Stimulated activated CD4-positive, alpha-beta T cell treated with anti-CD3 and anti-CD28 coated beads, TNF-alpha, amount 100 ng/mL, for 24 hours (primary cell): ENCODE measurements at regions not wholly inside any gene's neighbourhood (a gene's known extent, or its start where the extent isn't known, plus 50 kb on each side); places are given as distances from the start of the nearest gene placed in this dataset.
"Not testable (repeated sequence)": the region's sequence is repeated elsewhere in the genome, so short reads cannot be mapped to it uniquely, and the experiment has no call there.

Source experiments
- DNase-seq, 3 experiments: peaks; one replicate each; pipeline ENCODE4 v3.0.0-alpha.2; 2020; ENCODE audit warnings: low read depth in 3 of 3

DNA sequence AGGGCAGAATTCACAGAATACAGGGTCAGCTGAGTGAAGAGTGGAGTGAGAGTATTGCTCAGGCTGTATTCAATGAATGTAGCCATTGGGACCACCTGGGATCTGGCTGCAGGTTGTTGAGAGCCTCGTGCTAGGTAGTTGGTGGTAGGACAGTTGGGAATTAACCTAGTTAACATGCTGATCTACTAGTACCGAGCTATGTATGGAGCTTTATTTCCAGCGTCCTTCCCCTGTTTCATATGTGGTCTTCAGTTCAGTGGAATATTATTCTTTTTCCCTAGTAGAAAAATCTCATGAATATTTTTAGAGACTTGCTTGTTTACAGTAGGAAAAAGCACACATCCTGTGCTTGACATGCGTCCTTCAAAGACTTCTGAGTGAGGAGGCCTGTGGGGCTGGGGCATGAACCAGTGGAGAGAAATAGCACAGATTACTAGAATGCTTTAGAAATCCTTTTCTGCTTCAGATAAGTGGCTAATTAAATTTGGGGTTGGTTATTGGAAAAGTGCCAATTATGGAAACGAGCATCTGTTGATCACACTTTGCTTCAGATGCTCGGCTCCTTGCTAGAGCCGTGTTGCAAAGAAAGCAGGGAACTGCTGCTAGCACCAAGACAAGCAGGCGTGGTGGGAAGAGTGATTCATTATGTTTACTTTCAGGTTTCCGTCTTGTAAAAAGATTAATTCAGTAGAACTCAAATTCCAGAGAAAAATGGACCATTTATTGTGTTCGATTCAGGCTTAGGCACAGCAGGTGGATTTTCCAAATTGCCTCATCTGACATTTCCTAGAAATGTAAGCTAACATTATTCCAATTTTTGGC is 53.6 kb downstream of the ARF6 start:
- no peak for DNase-seq

DNA sequence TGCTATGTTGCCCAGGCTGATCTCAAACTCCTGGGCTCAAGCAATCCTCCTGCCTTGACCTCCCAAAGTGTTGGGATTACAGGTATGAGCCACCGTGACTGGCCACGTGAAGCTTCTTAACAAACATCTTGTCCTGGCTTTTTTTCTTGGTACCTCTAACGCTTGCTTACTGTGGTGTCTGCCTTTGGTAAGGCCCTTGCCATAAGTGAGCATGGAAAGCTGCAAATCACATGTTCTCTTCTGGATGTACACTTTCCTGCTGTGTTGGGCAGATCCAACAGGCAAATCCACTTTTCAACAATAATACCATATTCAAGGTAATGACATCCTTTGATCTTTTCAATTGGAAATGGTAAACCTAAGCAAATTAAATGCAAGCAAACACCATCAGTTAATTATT is 54.6 kb downstream of the ARF6 start:
- DNase-seq, result no peak

DNA sequence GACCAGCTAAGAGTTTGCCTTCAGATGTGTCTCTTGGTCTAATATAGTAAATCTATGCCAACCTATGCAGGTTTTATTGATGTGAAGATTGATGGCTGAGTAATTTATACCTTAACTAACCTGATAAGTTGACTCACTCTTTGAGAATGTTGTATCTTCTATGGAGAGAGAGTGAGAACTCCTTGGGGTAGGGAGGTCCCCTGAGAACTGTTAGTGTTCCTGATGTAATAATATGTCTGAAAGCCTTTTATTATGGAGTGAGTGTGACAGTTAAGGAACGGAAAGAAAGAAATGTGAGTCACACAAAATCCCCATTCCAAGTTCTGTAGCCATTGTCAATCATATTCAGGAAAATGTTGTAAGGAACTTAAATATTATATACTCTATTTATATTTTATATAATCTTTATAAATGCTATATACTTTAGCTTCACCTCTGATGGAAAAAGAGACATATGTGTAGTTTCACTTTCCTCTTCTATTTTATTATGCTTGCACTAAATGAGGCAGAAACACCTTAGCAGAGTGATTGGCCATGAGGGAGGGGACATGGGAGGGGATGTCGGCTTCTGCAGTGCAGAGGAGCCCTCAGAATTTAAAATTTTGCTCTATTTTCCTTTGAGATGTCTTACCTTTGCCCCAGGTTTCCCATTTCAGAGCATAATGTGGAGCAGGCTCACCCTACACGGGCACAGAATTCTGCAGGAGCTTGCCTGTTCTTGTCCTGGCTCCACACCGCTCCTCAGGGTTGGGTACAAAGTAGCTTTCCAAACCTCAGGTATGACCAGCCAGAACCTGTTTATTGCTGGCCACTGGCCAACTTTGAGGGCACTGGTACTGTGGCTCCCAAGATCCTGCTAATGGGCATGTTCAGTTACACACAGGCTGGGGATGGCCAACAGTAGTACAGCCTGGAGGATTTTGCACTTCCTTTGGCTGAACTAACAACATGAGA is 57.7 kb downstream of the ARF6 start:
- no peak for DNase-seq

DNA sequence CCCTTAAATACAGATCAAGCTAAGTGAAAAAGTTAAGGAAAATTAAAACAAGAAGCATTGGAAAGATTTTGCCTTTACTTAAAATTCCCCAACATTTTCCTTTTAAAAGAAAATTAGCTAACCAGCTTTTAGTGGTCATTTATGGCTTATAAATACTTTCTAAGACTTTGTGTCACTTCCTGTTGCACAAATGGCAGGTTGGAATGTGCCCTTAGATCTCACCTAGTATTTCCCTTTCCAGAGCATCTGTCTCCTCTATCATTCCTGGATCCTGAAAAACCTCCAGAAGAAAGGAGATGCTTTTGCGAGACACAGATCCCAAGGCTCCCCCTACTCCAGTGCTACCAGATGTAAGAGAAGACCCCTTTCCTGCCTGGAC is 58.3 kb downstream of the ARF6 start:
- DNase-seq, result no peak

DNA sequence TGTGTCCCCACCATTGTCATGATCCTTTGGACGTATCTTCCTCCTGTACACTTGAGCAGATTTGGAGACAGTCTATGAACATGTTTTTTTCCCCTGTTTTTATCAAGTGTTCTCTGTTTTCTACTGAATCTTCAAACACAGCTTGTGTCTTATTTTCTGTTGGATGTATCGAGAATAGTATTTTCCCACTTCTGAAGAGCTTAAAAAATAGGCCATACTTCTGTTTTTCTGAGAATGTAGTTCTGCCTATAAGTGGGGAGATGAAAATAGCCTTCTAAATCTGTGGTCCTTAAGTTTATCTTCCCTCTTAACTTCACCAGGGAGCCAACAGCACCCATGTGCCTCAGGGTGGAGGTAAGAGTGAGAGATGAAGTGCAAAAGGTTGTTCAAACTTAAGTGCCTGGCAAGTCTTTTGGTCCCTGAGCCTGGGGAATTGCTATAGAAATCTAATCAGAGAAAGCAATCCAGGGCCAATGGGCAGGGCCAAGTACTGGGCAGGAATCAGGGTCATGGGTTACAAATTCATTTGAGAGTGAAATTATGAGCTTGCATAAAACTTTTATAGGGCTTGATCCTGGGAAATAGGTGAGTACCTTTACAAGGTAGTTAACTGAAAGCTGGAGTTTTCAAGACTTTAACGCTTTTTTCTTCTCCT is 58.9 kb downstream of the ARF6 start:
- DNase-seq, result no peak

DNA sequence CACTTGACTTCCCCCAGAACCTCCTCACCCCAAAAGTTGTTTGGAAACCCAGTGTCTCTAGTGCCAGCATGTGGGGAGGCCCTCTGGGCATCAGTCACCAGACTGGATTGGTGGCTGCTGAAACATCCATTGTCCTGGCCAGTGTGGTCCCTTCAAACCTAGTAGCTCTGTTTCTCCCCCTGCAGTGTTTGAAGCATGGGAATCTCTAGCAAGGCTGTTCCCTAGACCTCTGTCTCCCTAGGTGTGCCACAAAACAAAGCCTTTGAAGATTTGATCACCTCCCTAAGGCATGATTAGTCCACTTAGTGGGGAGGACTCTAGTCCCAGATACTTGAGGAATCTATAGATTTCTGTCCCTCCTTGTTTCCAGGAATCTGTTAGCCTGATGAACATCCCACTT is 60.3 kb downstream of the ARF6 start:
- DNase-seq, result no peak

DNA sequence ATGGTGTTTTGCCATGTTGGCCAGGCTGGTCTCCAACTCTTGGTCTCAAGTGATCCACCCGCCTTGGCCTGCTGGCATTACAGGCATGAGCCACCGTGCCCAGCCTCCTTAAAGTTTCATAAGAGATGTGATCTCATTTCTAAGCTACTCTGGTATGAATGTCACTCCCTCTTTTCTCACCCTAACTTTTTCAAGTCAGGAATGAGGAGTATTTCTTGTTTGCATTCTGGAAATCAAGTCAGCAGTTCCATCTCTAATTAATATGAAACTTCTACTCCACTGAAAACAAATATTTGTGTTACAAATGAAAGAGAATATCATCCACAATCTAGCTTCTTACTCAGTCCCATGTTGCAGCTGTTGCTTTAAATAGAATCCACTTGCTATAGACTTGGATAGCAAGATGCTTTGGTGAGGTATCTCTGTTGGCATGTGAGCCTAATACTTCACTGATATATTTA is 61.3 kb downstream of the ARF6 start:
- DNase-seq, result no peak

DNA sequence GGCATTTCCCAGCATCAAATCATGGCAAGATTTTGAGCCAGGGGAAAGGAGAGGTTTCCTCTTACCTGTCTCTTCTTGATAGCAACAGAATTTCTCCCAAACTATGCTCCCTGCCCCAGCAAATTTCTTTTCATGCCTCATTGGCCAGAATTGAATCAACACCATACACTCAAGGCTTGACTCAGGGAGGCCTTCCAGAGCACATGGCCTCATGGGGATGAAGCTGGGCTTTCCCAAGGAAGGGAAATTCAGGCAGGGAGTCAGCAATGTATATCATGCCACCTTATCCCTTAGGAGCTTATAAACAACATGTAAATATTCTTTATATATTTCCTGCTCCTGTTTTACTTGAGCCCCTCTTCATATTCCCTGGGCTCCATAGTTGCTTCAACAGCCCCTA is 62.1 kb downstream of the ARF6 start:
- no peak for DNase-seq

DNA sequence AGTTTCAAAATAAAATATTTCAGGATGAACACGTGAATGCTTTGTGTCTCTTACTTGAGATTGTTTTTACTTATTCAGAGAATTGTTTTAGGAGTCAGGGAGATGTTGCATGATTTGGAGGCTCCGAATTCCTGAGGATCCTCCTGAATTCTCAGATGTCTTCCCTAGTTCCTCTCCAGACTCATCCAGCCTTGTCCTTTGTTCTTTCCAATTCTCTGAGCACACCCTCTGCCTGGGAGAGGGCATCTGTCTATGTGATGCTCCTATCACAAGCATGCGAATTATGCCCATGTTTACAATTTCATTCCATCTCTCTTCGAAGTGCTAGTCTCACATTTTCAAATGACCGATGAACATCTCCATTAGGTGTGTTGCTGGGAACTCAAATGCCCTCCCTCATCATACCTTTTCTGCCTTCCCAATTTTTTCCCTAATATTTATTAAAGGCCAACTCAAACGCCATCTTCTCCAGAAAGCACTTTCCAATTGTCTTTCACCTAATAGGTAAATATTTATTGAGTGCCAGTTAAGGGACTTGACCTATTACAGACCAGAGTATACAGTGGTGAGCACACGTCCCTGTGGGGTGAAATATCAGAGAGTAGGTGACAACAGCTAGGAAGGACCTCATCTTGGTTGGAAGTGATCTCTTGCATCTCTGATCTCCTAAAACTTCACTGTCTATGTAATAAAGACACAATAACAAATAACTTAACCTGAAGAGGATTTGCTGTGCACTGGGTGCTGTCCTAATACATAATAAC is 64.4 kb downstream of the ARF6 start:
- no peak for DNase-seq

DNA sequence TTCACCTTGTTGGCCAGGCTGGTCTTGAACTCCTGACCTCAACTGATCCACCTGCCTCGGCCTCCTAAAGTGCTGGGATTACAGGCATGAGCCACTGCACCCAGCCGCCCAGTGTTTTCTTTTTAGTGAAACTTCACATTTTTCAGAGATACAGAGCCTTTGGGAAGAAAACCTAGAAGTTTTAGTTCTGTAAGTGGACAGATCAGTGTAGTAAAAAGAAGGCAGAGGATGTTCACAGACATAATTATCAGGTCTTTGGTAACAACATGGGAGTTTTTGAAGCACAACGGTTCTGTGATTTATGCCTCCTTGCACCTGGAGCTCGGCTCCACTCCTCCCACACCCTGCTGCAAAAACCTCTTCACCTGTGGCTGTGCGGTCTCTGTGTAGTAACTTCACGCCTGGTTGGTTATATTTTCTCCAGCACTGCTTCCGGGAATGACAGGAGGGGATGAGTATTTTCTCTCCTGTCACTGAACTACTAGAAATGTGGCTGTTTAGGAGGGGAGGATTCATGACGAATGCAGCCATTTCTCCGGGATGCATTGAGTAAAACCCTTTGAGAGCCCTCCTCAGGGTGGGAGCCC is 67.0 kb downstream of the ARF6 start:
- no peak for DNase-seq

DNA sequence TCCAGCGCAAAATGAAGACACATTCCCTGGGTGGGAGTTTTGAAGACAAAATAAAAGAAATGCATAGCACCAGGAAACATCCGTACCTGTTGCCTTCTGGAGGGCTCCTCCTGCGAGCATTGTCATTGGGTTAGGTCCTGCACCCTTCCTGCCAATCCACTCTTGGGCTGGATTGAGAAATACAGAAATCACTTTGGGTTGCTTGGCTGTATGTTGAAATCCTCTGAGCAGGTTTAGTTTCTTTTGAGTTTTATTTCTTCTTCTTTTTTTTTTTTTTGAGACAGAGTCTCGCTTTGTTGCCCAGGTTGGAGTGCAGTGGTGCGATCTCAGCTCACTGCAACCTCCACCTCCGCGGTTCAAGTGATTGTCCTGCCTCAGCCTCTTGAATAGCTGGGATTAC is 67.6 kb downstream of the ARF6 start:
- no peak for DNase-seq

DNA sequence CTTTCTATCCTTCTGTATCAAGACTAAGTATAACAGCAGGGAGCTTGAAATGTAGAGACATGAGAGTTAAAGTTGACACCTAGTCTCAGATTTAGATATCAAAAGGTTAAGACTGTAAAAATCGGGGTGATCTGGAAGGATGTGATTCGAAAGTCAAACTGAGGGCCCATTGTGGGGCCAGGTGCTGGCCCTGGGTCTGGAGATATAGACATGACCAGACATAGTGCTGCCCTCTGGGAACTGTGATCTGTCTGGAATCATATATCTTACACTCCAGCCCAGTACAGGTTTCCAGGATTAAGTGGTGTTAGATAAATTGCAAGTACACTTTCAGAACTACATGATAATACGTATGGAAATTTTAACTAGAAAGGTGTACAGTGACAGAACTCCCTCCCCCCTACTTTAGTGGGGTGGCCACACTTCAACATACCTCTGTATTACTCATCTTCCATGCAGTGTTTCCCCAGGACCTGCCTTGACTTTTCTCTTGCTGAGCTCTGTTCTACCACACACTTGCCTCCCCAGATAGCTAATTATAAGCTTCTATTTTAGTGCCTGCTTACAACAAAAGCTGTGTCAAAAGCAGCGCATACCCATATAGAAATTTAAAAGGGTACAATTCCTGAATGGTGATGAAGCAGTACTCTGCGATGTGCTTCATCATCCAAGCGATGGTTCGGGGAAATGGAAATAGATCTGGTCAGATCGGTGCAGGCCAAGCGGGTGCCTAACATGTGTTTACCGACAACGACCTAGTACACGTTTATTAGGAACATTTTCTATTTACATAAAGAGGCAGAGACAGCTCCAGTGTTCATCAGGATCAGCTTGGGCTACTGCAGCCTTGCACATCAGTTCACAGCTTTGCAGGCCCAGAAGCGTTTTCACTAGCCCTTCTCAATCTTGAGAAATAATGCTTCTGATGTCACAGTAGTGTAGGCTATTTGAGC is 68.7 kb downstream of the ARF6 start:
- DNase-seq, result no peak

DNA sequence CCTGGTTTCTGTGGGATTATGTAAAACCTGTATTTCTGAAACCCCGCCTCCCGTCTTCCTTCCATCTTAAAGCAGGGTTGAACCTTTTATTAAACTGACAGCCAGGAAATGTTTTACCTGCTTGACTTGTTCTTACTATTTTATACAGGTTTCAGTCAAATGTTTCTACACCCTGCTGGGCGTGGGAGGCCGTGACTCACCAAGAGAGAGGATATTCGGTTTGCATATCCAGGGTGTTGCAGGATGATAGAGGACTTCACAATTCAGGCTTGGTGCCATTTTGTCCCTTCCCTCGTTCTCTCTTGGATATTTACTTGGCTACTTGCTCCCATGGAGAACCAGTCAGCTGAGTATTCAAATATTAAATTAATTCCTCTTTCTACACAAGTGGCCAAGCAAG is 69.7 kb downstream of the ARF6 start:
- DNase-seq, result peak in 2 of 3 experiments; percentile 39 to 77

DNA sequence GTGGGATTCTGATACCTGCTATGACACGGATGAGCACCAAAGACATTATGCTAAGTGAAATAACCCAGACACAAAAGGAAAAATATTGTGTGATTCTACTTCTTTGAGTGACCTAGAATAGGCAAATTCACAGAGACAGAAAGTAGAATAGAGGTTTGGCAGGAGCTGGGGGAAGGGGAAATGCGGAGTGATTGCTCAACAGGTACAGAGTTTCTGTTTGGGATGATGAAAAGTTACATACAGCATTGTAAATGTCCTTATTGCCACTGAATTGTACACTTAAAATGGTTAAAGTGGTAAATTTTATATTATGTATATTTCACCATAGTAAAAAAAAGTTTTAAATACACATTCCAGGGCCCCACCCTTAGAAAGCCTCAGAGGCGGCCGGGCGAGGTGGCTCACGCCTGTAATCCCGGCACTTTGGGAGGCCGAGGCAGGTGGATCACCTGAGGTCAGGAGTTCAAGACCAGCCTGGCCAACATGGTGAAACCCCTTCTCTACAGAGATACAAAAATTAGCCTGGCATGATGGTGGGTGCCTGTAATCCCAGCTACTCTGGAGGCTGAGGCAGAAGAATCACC is 72.3 kb downstream of the ARF6 start:
- DNase-seq, result not testable (repeated sequence)

DNA sequence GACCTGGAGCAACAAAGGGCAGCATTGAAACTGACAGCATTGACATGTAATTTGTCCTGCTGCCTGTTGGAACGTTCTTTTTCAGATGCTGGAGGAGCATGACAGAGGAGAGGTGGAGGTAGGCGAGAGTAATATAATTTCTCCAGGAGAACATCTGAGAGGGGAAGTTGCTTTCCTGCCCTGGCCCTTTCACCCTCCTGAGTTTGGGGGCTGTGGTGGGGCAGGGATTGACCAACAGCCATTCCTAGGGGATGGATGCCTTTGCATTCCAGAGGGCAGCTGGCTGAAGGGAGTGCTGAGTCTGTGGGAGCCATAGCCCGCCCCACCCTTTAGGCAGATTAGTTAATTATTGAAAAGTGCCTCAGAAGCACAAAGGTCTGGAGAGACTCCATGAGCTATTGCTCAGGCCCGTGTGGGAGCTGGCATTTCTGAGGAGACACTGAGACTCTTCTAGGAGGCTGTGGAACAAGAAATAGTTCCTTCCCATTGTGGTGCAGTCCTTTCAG is 73.5 kb downstream of the ARF6 start:
- no peak for DNase-seq

DNA sequence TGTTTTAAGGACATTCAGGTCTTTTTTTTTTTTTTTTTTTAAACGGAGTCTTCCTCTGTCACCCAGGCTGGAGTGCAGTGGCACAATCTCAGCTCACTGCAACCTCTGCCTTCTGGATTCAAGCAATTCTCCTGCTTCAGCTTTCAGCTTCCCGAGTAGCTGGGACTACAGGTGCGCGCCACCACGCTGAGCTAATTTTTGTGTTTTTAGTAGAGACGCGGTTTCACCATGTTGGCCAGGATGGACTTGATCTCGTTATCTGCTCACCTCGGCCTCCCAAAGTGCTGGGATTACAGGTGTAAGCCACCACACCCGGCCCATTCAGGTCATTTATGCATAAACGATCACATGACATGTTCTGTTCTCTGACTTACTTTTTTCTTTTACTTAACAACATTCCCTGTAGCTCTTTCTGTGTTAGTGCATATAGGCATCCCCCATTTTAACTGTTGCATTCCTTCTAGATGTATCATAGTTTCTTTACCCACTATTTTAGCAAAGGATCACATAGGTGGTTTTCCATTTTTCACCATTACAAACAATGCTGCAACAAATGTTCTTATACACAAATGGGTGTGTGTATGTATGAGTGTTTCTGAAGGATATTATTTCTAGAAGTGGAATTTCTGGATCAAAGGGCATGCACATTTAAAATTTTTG is 74.2 kb downstream of the ARF6 start:
- no peak for DNase-seq

DNA sequence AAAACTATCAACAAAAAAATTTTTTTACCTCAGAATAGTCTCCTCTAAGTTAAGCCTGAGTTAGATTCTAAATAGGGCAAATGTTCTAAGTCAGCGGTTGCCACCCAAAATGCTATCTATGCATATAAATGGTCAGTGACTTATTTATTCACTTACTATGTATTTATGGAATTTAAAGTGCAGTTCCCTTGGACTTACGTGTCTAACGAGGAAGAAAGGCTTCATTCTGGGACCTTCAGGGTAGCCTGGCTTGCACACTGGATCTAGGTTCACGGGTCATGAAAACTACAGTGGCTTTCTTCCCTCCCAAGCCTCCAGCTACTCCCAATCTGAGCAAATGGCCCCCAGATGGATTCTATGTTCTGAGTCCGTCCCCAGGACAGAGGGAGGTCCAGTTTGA is 77.1 kb downstream of the ARF6 start:
- DNase-seq, result no peak

DNA sequence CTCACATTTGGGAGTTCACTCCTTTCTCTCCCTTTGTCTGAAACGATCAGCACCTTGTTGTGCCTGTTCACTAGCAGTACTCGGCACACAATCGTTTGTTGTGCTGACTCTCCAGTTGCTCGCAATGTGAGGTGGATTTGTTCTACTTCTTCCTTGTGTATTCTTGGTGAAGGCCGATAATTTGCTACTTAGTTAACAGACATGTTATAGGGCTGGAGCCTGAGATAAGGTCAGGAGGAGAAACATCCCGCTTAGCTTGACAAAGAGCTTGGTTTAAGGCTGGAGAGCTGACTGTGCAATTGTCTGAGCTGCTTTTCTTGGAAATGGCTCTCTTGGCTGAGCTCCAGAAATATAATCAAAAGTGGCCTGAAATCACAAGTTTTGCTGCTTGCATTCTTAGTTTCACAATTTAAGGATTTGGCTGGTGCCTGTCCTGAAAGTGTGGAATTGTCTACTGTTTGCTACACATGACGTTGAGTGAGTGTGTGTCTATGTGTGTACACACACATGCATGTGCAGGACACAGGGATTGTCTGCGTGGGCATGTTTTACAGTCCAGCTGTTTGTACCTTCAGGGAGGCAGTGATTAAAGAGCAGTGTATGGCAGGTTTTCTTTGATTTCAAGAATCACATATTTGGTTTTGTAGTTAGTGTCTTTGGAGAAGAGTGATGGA is 77.7 kb downstream of the ARF6 start:
- DNase-seq, result no peak
